ENCODE measurements at regions not wholly inside any gene's neighbourhood (a gene's known extent, or its start where the extent isn't known, plus 50 kb on each side); places are given as distances from the start of the nearest gene placed in this dataset.

- H3K4me2 ChIP-seq (ENCODE audit: insufficient read depth, insufficient read length, low read length), result no peak overlapping the region
- Mint-ChIP-seq H3K27ac (no peak overlapping the region), H3K4me3 (no peak overlapping the region), H3K36me3 (ENCODE audit: insufficient read depth in 1 of 3, low read depth in 3 of 3) (no peaks in the 10 kb centered on the region; a peak in 1 of 7 replicates), H3K9me3 (no peaks in the 10 kb centered on the region), H3K27me3 (ENCODE audit: low read depth) (no peaks in the 10 kb centered on the region; the same call in 1 of the 2 replicates), H3K4me1 (no peaks in the 10 kb centered on the region)
- H2BK15ac ChIP-seq (ENCODE audit: low read depth, low read length), result no peak overlapping the region
- H2BK20ac ChIP-seq (ENCODE audit: low read depth, low read length, poor library complexity, severe bottlenecking), result no peak overlapping the region
- no peak overlapping the region for H3K9ac ChIP-seq (ENCODE audit: extremely low read depth, insufficient read length, low read length)
- no peak overlapping the region for H3K18ac ChIP-seq (ENCODE audit: insufficient read length, low read depth, low read length)
- H2AK5ac ChIP-seq (ENCODE audit: insufficient read length, low read length), result no peak overlapping the region
- no peaks in the 10 kb centered on the region for H3K79me1 ChIP-seq (ENCODE audit: insufficient read depth, low read depth, low read length, poor library complexity, severe bottlenecking)
- H2BK12ac ChIP-seq (ENCODE audit: insufficient read length, low read depth, low read length), result no peak overlapping the region
- H3K9me3 ChIP-seq (ENCODE audit: control insufficient read depth, low read depth, low read length), result no peaks in the 10 kb centered on the region
- no peak overlapping the region for H3K56ac ChIP-seq (ENCODE audit: insufficient read length, low read depth, low read length)
- no peaks in the 10 kb centered on the region for H3K27me3 ChIP-seq (ENCODE audit: insufficient read depth, low read length)
- no peak for DNase-seq
- no peak overlapping the region for H4K5ac ChIP-seq (ENCODE audit: insufficient read length, low read depth, low read length)
- no peaks in the 10 kb centered on the region for H3K23me2 ChIP-seq (ENCODE audit: insufficient read length, low read depth, low read length, poor library complexity, severe bottlenecking)
- H2BK5ac ChIP-seq (ENCODE audit: insufficient read length, low read length), result no peak overlapping the region
- H3K4me1 ChIP-seq (ENCODE audit: insufficient read depth, low read length), result no peaks in the 10 kb centered on the region
- no peaks in the 10 kb centered on the region for H3K79me2 ChIP-seq (ENCODE audit: insufficient read depth, low read length)
- no peak overlapping the region for H4K91ac ChIP-seq (ENCODE audit: insufficient read length, low read depth, low read length)
- no peaks in the 10 kb centered on the region for H4K20me1 ChIP-seq (ENCODE audit: control insufficient read depth, insufficient read depth, insufficient read length)
- no peak overlapping the region for H3K4ac ChIP-seq (ENCODE audit: low read depth, low read length)
- H3K27ac ChIP-seq (ENCODE audit: insufficient read length, low read depth, low read length), result no peak overlapping the region
- no peak overlapping the region for H3T11ph ChIP-seq (ENCODE audit: low read length)
- H2BK120ac ChIP-seq (ENCODE audit: low read depth, low read length, poor library complexity, severe bottlenecking), result no peak overlapping the region
- TF ChIP-seq CTCF (conservative IDR thresholded peaks at IDR 0.05), result no peak
- no peak overlapping the region for H4K8ac ChIP-seq (replicated peaks; ENCODE audit: insufficient read length, low read depth, low read length)
- no peak overlapping the region for H2AFZ ChIP-seq (ENCODE audit: low read length)
- H3K14ac ChIP-seq (ENCODE audit: insufficient read depth, low read length), result no peak overlapping the region
- no peak overlapping the region for H3K23ac ChIP-seq (ENCODE audit: insufficient read length, low read depth, low read length)
Observed at GRCh38 chr6:25176466-25176865, 102.7 kb upstream of the CARMIL1 start.

Measured in H9 (cell line).